Stomach smooth muscle (tissue), 2 donors: ENCODE measurements at regions not wholly inside any gene's neighbourhood (a gene's known extent, or its start where the extent isn't known, plus 50 kb on each side); places are given as distances from the start of the nearest gene placed in this dataset.
"Not testable (repeated sequence)": the region's sequence is repeated elsewhere in the genome, so short reads cannot be mapped to it uniquely, and the experiment has no call there.

Source experiments
- H3K27ac ChIP-seq: one replicate; pipeline ENCODE4 v1.7.0; 2013; ENCODE audit warnings: mild to moderate bottlenecking, low read length, inconsistent platforms
- H3K27me3 ChIP-seq, 2 donors: one replicate each; pipeline ENCODE4 v1.7.0; 2013; ENCODE audit warnings: low read length in 2 of 2; ENCODE audit not compliant: insufficient read depth in 2 of 2, control insufficient read depth in 1 of 2
- H3K36me3 ChIP-seq, 2 donors: one replicate each; pipeline ENCODE4 v1.7.0; 2013; ENCODE audit warnings: low read length in 2 of 2; ENCODE audit not compliant: control insufficient read depth in 2 of 2, insufficient read depth in 2 of 2
- H3K4me1 ChIP-seq: one replicate; pipeline ENCODE4 v1.7.0; 2013; ENCODE audit warnings: low read length; ENCODE audit not compliant: control insufficient read depth, insufficient read depth
- H3K4me3 ChIP-seq, 2 donors: one replicate each; pipeline ENCODE4 v1.7.0; 2013; ENCODE audit warnings: low read length in 2 of 2
- H3K9ac ChIP-seq, 2 donors: one replicate each; pipeline ENCODE4 v1.7.0; 2013; ENCODE audit warnings: low read length in 2 of 2, mild to moderate bottlenecking in 1 of 2
- H3K9me3 ChIP-seq, 2 donors: one replicate each; pipeline ENCODE4 v1.7.0; 2013; ENCODE audit warnings: low read length in 2 of 2; ENCODE audit not compliant: control insufficient read depth in 2 of 2
- donor health status: healthy.
- donor health status: Pancreatic carcinoma.

DNA sequence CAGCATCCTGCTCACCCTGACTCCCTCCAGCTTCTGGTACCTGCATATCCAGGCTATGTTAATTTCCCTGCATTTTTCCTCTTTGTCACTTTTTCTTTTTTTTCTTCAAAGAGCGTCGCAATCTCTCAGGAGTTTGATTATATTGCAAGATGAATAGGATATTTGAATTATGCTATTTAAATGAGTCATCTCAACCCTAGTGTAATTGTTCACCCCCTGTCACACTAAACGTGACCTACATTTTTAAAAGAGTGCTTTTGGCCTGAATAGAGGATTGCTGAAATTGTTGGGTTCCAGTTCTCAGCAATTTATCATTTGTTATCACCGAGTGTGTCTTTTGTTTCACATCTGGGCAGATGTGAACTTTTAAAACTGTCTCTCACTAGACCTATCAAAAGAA lies 294.7 kb downstream of the SOX2 start:
- Histone ChIP-seq H3K9ac (no peak overlapping the region), H3K4me1 (no peaks in the 10 kb centered on the region), H3K4me3 (no peak overlapping the region), H3K36me3 (no peaks in the 10 kb centered on the region), H3K27me3 (no peaks in the 10 kb centered on the region), H3K9me3 (no peaks in the 10 kb centered on the region), H3K27ac (no peak overlapping the region)

DNA sequence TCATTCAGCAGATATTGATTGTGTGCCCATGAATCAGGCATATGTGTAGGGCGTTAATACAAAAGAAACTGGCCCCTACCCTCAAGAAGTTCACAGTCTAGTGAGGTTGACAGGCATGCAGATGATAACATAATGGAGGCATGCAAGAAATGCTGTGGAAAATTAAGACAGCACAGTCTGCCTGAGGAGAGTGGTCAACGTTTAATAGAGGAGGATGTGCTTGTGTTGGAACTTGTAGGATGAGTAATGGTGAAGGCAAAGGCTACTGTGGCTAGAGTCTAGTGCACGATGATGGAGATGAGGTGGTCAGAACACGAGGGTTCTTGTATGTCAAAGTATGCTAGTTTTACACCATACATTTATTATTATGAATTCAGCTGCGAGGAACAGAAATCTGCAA lies 295.7 kb downstream of the SOX2 start:
- H3K27me3 ChIP-seq, result no peaks in the 10 kb centered on the region
- no peaks in the 10 kb centered on the region for H3K9me3 ChIP-seq
- H3K4me3 ChIP-seq, result no peak overlapping the region
- H3K9ac ChIP-seq, result no peak overlapping the region
- no peak overlapping the region for H3K27ac ChIP-seq
- H3K4me1 ChIP-seq, result no peaks in the 10 kb centered on the region
- H3K36me3 ChIP-seq, result no peaks in the 10 kb centered on the region

DNA sequence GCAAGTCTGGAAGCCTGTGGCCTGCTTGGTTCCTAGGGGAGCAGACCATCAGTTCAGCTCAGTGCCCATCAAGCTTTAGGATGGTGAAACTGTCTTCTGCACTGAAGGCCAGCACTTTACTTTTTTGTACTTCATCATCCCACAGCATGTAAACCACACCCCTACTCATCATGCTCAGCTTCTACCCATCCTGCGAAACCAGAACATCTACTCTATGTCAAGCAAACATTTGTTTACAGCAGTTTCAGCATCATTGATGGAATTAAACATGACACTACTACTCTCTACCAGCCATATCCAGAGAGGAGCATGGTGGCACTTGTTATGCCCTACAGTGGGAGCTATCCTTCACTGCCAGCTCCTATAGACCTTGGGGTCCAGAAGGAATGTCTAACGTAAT lies 306.6 kb downstream of the SOX2 start:
- Histone ChIP-seq H3K4me1 (no peaks in the 10 kb centered on the region), H3K27ac (no peak overlapping the region), H3K9me3 (no peaks in the 10 kb centered on the region), H3K4me3 (no peak overlapping the region), H3K27me3 (no peaks in the 10 kb centered on the region), H3K36me3 (no peaks in the 10 kb centered on the region), H3K9ac (no peak overlapping the region)

- no peaks in the 10 kb centered on the region for H3K9me3 ChIP-seq
- no peaks in the 10 kb centered on the region for H3K4me1 ChIP-seq
- H3K27me3 ChIP-seq, result no peaks in the 10 kb centered on the region
- H3K27ac ChIP-seq, result no peak overlapping the region
- H3K4me3 ChIP-seq, result no peak overlapping the region
- no peak overlapping the region for H3K9ac ChIP-seq
- no peaks in the 10 kb centered on the region for H3K36me3 ChIP-seq
Measured at GRCh38 chr3:182019926-182020325, 308.2 kb downstream of the SOX2 start.

DNA sequence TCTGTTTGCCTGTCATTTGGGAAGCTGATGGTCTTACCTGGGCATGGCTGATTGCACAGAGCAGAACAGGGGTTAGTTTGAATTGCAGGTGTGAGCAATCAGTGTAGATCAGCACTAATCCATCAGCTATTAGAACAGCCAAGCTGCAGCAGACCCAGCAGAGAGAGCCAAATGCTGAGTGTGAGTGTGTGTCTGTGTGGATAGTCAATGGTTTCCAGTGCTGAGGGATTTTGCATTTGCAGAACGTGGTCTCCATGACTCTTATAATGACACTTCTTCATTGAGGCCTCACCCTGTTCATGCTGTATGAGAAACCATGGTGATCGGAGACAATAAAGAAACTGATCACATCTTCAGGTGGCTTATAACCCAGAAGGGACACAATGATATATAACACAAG lies 312.1 kb downstream of the SOX2 start:
- H3K27me3 ChIP-seq, result no peaks in the 10 kb centered on the region
- H3K4me1 ChIP-seq, result no peaks in the 10 kb centered on the region
- no peaks in the 10 kb centered on the region for H3K9me3 ChIP-seq
- H3K4me3 ChIP-seq, result no peak overlapping the region
- H3K9ac ChIP-seq, result no peak overlapping the region
- no peaks in the 10 kb centered on the region for H3K36me3 ChIP-seq
- no peak overlapping the region for H3K27ac ChIP-seq

- Histone ChIP-seq H3K9me3 (no peaks in the 10 kb centered on the region), H3K4me1 (no peaks in the 10 kb centered on the region), H3K27ac (no peak overlapping the region), H3K9ac (no peak overlapping the region), H3K36me3 (no peaks in the 10 kb centered on the region), H3K27me3 (no peaks in the 10 kb centered on the region), H3K4me3 (no peak overlapping the region)
Measured at GRCh38 chr3:182027366-182027765, 315.6 kb downstream of the SOX2 start.

DNA sequence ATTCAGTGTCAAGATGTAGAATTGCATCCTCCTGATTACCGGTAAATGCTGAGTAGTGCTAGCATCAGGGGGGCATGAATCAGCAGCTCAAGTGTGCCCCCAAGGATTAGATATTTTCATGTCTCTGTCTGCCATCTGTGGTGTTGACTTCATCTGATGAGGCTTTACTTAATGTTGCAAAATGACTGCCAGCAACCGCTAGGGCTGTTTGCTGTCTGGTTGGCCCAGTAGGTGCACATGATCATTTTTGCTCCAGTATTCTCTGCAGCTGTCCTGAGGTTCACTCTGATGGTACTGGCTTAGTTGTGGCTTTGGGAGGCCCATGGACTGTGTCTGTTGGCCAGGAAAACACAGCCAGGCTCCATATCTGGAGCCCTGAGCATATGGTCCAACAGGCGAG lies 316.4 kb downstream of the SOX2 start:
- Histone ChIP-seq H3K9me3 (no peaks in the 10 kb centered on the region), H3K27me3 (no peaks in the 10 kb centered on the region), H3K4me1 (no peaks in the 10 kb centered on the region), H3K36me3 (no peaks in the 10 kb centered on the region), H3K27ac (no peak overlapping the region), H3K9ac (no peak overlapping the region), H3K4me3 (no peak overlapping the region)

GRCh38 chr3:182034231-182034630 lies 322.5 kb downstream of the SOX2 start:
- not testable (repeated sequence) for H3K36me3 ChIP-seq, H3K27ac ChIP-seq, H3K9me3 ChIP-seq, H3K9ac ChIP-seq, H3K4me3 ChIP-seq, H3K4me1 ChIP-seq, H3K27me3 ChIP-seq

- Histone ChIP-seq H3K27me3 (no peaks in the 10 kb centered on the region), H3K9me3 (no peaks in the 10 kb centered on the region), H3K36me3 (no peaks in the 10 kb centered on the region), H3K4me1 (no peaks in the 10 kb centered on the region), H3K27ac (no peak overlapping the region), H3K9ac (no peak overlapping the region), H3K4me3 (no peak overlapping the region)
Measured at GRCh38 chr3:182035324-182035723, 323.6 kb downstream of the SOX2 start.

- Histone ChIP-seq H3K9me3 (no peaks in the 10 kb centered on the region), H3K36me3 (no peaks in the 10 kb centered on the region), H3K9ac (no peak overlapping the region), H3K27me3 (no peaks in the 10 kb centered on the region), H3K4me3 (no peak overlapping the region), H3K4me1 (no peaks in the 10 kb centered on the region), H3K27ac (no peak overlapping the region)
Measured at GRCh38 chr3:182036382-182036781, 324.7 kb downstream of the SOX2 start.

DNA sequence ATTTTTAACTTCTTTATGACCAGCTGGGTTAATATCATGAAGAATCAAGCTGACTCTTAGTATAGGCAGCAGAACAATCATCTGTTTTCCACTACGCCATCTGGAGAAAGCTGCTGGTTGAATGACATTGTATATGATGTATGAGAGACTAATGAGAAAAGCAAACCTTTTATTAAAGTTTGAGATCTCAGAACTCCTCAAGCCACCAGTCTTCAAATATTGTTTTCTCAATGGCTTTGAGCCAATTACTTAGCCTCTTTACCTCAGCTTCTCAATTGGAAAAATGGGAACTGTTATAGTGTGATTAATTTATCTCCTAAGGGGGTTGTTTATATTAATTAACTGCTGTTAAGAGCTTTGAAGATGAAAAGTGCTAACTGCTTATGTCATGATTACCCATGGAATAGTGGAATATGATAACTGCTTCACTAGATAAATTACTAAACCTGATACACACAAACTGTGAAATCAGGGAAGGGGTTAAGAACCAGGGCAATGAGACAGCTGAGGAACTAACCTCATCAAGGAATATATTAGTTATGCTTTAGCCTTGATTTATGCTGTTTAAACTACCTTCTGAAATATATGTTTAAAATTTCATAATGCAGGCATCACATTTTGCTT lies 330.1 kb downstream of the SOX2 start:
- no peak overlapping the region for H3K27ac ChIP-seq
- H3K4me1 ChIP-seq, result no peaks in the 10 kb centered on the region
- no peaks in the 10 kb centered on the region for H3K27me3 ChIP-seq
- no peak overlapping the region for H3K4me3 ChIP-seq
- no peaks in the 10 kb centered on the region for H3K9me3 ChIP-seq
- no peaks in the 10 kb centered on the region for H3K36me3 ChIP-seq
- H3K9ac ChIP-seq, result no peak overlapping the region
